ENCODE measurements at regions not wholly inside any gene's neighbourhood (a gene's known extent, or its start where the extent isn't known, plus 50 kb on each side); places are given as distances from the start of the nearest gene placed in this dataset.

DNA sequence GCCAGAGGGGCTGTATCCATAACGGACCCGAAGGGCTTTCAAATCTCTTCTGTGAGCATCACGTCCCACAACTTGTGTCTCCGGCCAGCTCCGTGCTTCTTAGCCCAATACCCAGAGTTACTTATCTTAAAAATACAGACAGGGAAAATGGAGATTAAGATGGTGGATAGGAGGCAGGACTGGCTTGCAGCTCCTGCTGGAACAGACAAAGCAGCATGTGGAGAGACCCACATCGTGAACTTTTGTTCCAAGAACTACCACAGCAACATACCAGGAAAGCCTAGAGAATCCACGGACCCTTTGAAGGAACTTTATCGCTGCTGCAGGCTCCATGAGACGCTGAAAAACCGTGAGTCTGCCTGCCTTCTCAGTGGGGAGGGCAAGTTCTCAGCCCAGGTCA, 113.7 kb downstream of the RNASET2 start:
- H3K4me1 ChIP-seq: peaks cover 0 to 9% (median 0%) of the 10 kb centered on the region in 9 donors
- ATAC-seq (no peak), DNase-seq (no peak)
- H3K4me3 ChIP-seq: no peak overlapping the region
- peaks cover 0 to 17% (median 0%) of the 10 kb centered on the region in 11 donors for H3K9me3 ChIP-seq
- no peaks in the 10 kb centered on the region for H3K36me3 ChIP-seq
- intact Hi-C loops (cut with DNase I): no loop called here
- H3K27me3 ChIP-seq: peaks cover 0 to 12% (median 0%) of the 10 kb centered on the region in 7 donors
- H3K27ac ChIP-seq: no peak overlapping the region
- 86 to 91% methylated on average over 10 of the region's 10 CpGs for WGBS, 2 donors
- TF ChIP-seq CTCF (IDR thresholded peaks at IDR 0.05): no peak

DNA sequence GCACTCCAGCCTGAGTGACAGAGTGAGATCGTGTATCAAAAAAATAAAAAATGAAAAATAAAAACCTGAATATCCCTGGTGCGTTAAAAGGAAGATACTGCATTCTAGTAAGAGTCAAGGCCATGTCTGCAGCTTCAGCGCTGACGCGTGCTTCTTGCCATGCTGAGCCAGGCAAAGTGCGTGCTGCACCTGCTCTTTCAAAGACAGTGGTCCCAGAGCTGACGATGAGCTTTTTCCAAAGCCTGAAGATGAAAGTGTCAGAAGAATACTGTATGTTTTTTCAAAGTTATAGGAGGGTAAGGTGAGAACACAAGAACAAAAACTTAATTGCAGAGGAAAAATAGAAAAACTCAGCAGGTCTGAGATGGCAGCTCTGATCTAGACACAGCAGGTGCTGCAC, 115.1 kb downstream of the RNASET2 start:
- H3K27me3 ChIP-seq: peaks cover 0 to 12% (median 0%) of the 10 kb centered on the region in 7 donors
- 91 to 95% methylated on average over 7 of the region's 7 CpGs for WGBS, 2 donors
- H3K27ac ChIP-seq: no peak overlapping the region
- intact Hi-C loops (cut with DNase I): no loop called here
- no peak for TF ChIP-seq CTCF (IDR thresholded peaks at IDR 0.05)
- peaks cover 0 to 9% (median 0%) of the 10 kb centered on the region in 9 donors for H3K4me1 ChIP-seq
- H3K36me3 ChIP-seq: no peaks in the 10 kb centered on the region
- ATAC-seq (no peak), DNase-seq (no peak)
- H3K9me3 ChIP-seq: peaks cover 0 to 6% (median 0%) of the 10 kb centered on the region in 11 donors
- no peak overlapping the region for H3K4me3 ChIP-seq

GRCh38 chr6:166839569-166839968, 116.8 kb downstream of the RNASET2 start:
- intact Hi-C loops (cut with DNase I): no loop called here
- TF ChIP-seq CTCF (IDR thresholded peaks at IDR 0.05): no peak

DNA sequence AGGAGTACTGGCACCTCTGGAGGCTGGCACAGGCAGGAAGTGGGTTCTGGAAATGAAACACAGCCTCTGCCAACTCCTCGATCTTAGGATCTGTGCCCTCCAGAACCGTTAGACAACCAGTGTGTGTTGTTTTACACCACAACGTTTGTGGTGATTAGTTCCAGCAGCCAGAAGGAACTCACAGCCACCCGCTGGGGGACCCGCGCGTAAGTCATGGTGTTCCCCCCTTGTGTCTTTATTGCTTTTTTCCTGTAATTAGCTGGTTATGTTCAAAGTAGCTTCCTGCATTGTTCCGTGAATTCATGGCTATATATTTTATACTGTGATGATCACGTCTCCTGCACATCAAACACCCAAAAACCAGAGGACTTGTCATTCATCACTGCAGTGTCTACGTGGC, 117.4 kb downstream of the RNASET2 start:
- no peak for ATAC-seq
- Histone ChIP-seq H3K27ac (no peak overlapping the region), H3K27me3 (peaks cover 0 to 12% (median 0%) of the 10 kb centered on the region in 7 donors), H3K9me3 (peaks cover 0 to 6% (median 0%) of the 10 kb centered on the region in 11 donors), H3K4me3 (no peak overlapping the region), H3K4me1 (peaks cover 0 to 9% (median 0%) of the 10 kb centered on the region in 9 donors), H3K36me3 (no peaks in the 10 kb centered on the region)
- DNase-seq: no peak
- 67 to 71% methylated on average over 10 of the region's 10 CpGs for WGBS, 2 donors
- no peak for TF ChIP-seq CTCF (IDR thresholded peaks at IDR 0.05)
- intact Hi-C loops (cut with DNase I): no loop called here

More at GRCh38 chr6:166839569-166839968, 116.8 kb downstream of the RNASET2 start:
- H3K4me3 ChIP-seq: no peak overlapping the region
- DNase-seq: peak in 1 of 2 donors; percentile 24
- peaks cover 0 to 12% (median 0%) of the 10 kb centered on the region in 7 donors for H3K27me3 ChIP-seq
- peak in 2 of 8 donors; percentile 47 to 49 for ATAC-seq
- peaks cover 0 to 6% (median 0%) of the 10 kb centered on the region in 11 donors for H3K9me3 ChIP-seq
- no peak overlapping the region for H3K27ac ChIP-seq
- peaks cover 0 to 9% (median 0%) of the 10 kb centered on the region in 9 donors for H3K4me1 ChIP-seq
- WGBS, 2 donors: 46 to 62% methylated on average over 3 of the region's 3 CpGs
- no peaks in the 10 kb centered on the region for H3K36me3 ChIP-seq

All from heart right ventricle (tissue), 16 donors.